ENCODE measurements at regions not wholly inside any gene's neighbourhood (a gene's known extent, or its start where the extent isn't known, plus 50 kb on each side); places are given as distances from the start of the nearest gene placed in this dataset.

GRCh38 chr16:66014221-66014620 lies 352.3 kb upstream of the CDH5 start:
- Histone ChIP-seq H3K4me3 (ENCODE audit: insufficient read depth, low read depth, low read length) (no peak overlapping the region), H3K4me1 (ENCODE audit: control insufficient read depth, insufficient read depth, low read length) (no peaks in the 10 kb centered on the region), H3K79me1 (ENCODE audit: low read depth in 1 of 2, low read length in 2 of 2) (no peaks in the 10 kb centered on the region), H3K27me3 (ENCODE audit: control insufficient read depth, insufficient read depth, low read length) (no peaks in the 10 kb centered on the region; the same call in 1 of the 2 replicates), H3K4me2 (ENCODE audit: low read depth, low read length) (no peak overlapping the region), H3K36me3 (ENCODE audit: control insufficient read depth, insufficient read depth, low read length) (no peaks in the 10 kb centered on the region), H3K23ac (ENCODE audit: low read depth, low read length) (no peak overlapping the region), H2BK15ac (ENCODE audit: low read depth, low read length) (no peak overlapping the region), H2BK120ac (ENCODE audit: low read depth, low read length) (no peak overlapping the region), H4K91ac (ENCODE audit: insufficient read depth, low read depth, low read length) (no peak overlapping the region), H2AK5ac (ENCODE audit: low read depth, low read length) (no peak overlapping the region), H4K5ac (ENCODE audit: low read depth, low read length) (no peak overlapping the region), H4K20me1 (ENCODE audit: insufficient read depth, low read length) (no peaks in the 10 kb centered on the region), H3K18ac (ENCODE audit: low read depth, low read length) (no peak overlapping the region), H3K56ac (ENCODE audit: extremely low read depth, insufficient read depth, low read length) (no peak overlapping the region), H2AK9ac (replicated peaks; ENCODE audit: low read depth, low read length, poor library complexity) (no peak overlapping the region), H3K14ac (replicated peaks; ENCODE audit: low read depth, low read length) (no peak overlapping the region), H3K27ac (ENCODE audit: insufficient read depth, low read length) (no peak overlapping the region), H2BK20ac (ENCODE audit: low read depth, low read length) (no peak overlapping the region), H3K9me3 (ENCODE audit: control insufficient read depth, insufficient read depth, low read length) (no peaks in the 10 kb centered on the region), H4K8ac (ENCODE audit: low read depth in 2 of 2, low read length in 2 of 2) (no peak overlapping the region), H3K9ac (ENCODE audit: low read depth, low read length) (no peak overlapping the region), H3K9me1 (ENCODE audit: insufficient read depth, low read length) (no peaks in the 10 kb centered on the region), H3K4ac (ENCODE audit: low read depth, low read length) (0 out of 2 replicates have a peak overlapping the region, but pooled peaks have one; percentile 7), H2AFZ (replicated peaks; ENCODE audit: low read length, poor library complexity) (no peak overlapping the region), H2BK5ac (ENCODE audit: low read depth, low read length, poor library complexity, severe bottlenecking) (no peak overlapping the region)
- intact Hi-C loops (cut with micrococcal nuclease), result no loop called here
- TF ChIP-seq CEBPB (IDR thresholded peaks at IDR 0.05; ENCODE audit: low read depth, low read length) (no peak), CTCF (conservative IDR thresholded peaks at IDR 0.05; ENCODE audit: low read depth, low read length) (no peak), RAD21 (IDR thresholded peaks at IDR 0.05; ENCODE audit: low read length) (no peak), CHD1 (IDR thresholded peaks at IDR 0.05; ENCODE audit: low read depth, low read length) (no peak), BHLHE40 (IDR thresholded peaks at IDR 0.05; ENCODE audit: low read depth, low read length) (no peak), POLR2A (IDR thresholded peaks at IDR 0.05; ENCODE audit: low read depth, low read length) (no peak)
- no CpG with 5 or more reads among the region's 2 CpGs for WGBS, 2 experiments (ENCODE audit: extremely low coverage in 2 of 2, insufficient read length in 1 of 2)
- DNase-seq (no peak), ATAC-seq (ENCODE audit: low read depth) (no peak)
- dilution Hi-C loops (cut with HindIII; ENCODE audit: low sequenced_read_pairs, unreplicated experiment), result no loop called here
- ChIA-PET POLR2A (ENCODE audit: unreplicated experiment) (no interaction called here), CTCF (no interaction called here)
- BruUV-seq (replicated peaks), result no TSS peak
- in situ Hi-C loops (cut with MboI; ENCODE audit: low sequenced_read_pairs), result no loop called here
